GM19023 (cell line): ENCODE measurements at regions not wholly inside any gene's neighbourhood (a gene's known extent, or its start where the extent isn't known, plus 50 kb on each side); places are given as distances from the start of the nearest gene placed in this dataset.
"Not testable (repeated sequence)": the region's sequence is repeated elsewhere in the genome, so short reads cannot be mapped to it uniquely, and the experiment has no call there.

Source experiments
- ATAC-seq: cut with Tn5 transposase; IDR thresholded peaks from one replicate; pipeline ENCODE4 v1.9.1; 2021; ENCODE audit warnings: mild to moderate bottlenecking, moderate library complexity; ENCODE audit not compliant: unreplicated experiment

GRCh38 chr2:131856202-131856601 lies 305.6 kb downstream of the ANKRD30BL start:
- not testable (repeated sequence) for ATAC-seq

GRCh38 chr2:131858197-131858596 lies 303.6 kb downstream of the ANKRD30BL start:
- not testable (repeated sequence) for ATAC-seq
